Upper lobe of right lung (tissue), 1 donor: ENCODE measurements at regions not wholly inside any gene's neighbourhood (a gene's known extent, or its start where the extent isn't known, plus 50 kb on each side); places are given as distances from the start of the nearest gene placed in this dataset.

Source experiments
- ATAC-seq: fragments of 200-7000 bp; cut with Tn5 transposase; one replicate; pipeline ENCODE4 v1.9.1; 2020; ENCODE audit warnings: mild to moderate bottlenecking, moderate library complexity
- DNase-seq: peaks from one replicate; pipeline ENCODE4 v3.0.0-alpha.2; 2020
- H3K27ac ChIP-seq: fragments of 200-600 bp; one replicate; pipeline ENCODE4 v1.8.0; 2022
- H3K27me3 ChIP-seq: fragments of 200-600 bp; one replicate; pipeline ENCODE4 v1.8.0; 2022; ENCODE audit warnings: mild to moderate bottlenecking
- H3K36me3 ChIP-seq: fragments of 200-600 bp; one replicate; pipeline ENCODE4 v1.8.0; 2022
- H3K4me1 ChIP-seq: fragments of 200-600 bp; one replicate; pipeline ENCODE4 v1.8.0; 2022
- H3K4me3 ChIP-seq: fragments of 200-600 bp; one replicate; pipeline ENCODE4 v1.8.0; 2022; ENCODE audit warnings: mild to moderate bottlenecking
- H3K9me3 ChIP-seq: fragments of 200-600 bp; one replicate; pipeline ENCODE4 v1.8.0; 2022
- CTCF ChIP-seq: fragments of 200-600 bp; IDR thresholded peaks from one replicate; pipeline ENCODE4 v1.8.0; 2022; ENCODE audit warnings: antibody characterized with exemption
- intact Hi-C: fragments of 100-400 bp; cut with DNase I; formaldehyde crosslinking; loops from one replicate; pipeline ENCODE4 v1.11.0; 2022
- donor health status: DM: no; HTN: yes; CAD: no; lungs with severe emphysema.

- Histone ChIP-seq H3K9me3 (no peaks in the 10 kb centered on the region), H3K27ac (no peak overlapping the region), H3K4me1 (no peaks in the 10 kb centered on the region), H3K4me3 (no peak overlapping the region), H3K27me3 (no peaks in the 10 kb centered on the region), H3K36me3 (no peaks in the 10 kb centered on the region)
- TF ChIP-seq CTCF = no peak
- ATAC-seq (no peak), DNase-seq (no peak)
- intact Hi-C loops = no loop called here
Measured at GRCh38 chr18:72187956-72188355, 356.2 kb downstream of the CBLN2 start.

- intact Hi-C loops = no loop called here
- DNase-seq (no peak), ATAC-seq (no peak)
- Histone ChIP-seq H3K36me3 (no peaks in the 10 kb centered on the region), H3K27me3 (no peaks in the 10 kb centered on the region), H3K27ac (no peak overlapping the region), H3K4me1 (no peaks in the 10 kb centered on the region), H3K9me3 (no peaks in the 10 kb centered on the region), H3K4me3 (no peak overlapping the region)
- TF ChIP-seq CTCF = no peak
Measured at GRCh38 chr18:72181241-72181764, 362.8 kb downstream of the CBLN2 start.

GRCh38 chr18:72180689-72181088, 363.5 kb downstream of the CBLN2 start:
- no peak for TF ChIP-seq CTCF
- Histone ChIP-seq H3K27ac (no peak overlapping the region), H3K27me3 (no peaks in the 10 kb centered on the region), H3K36me3 (no peaks in the 10 kb centered on the region), H3K9me3 (no peaks in the 10 kb centered on the region), H3K4me3 (no peak overlapping the region), H3K4me1 (no peaks in the 10 kb centered on the region)
- DNase-seq (no peak), ATAC-seq (no peak)
- intact Hi-C loops = no loop called here

- H3K27ac ChIP-seq = no peak overlapping the region
- no peaks in the 10 kb centered on the region for H3K27me3 ChIP-seq
- H3K4me3 ChIP-seq = no peak overlapping the region
- no peaks in the 10 kb centered on the region for H3K9me3 ChIP-seq
- no peak for TF ChIP-seq CTCF
- ATAC-seq = no peak
- intact Hi-C loops = no loop called here
- no peaks in the 10 kb centered on the region for H3K4me1 ChIP-seq
- DNase-seq = no peak
- no peaks in the 10 kb centered on the region for H3K36me3 ChIP-seq
Measured at GRCh38 chr18:72174972-72175649, 369.0 kb downstream of the CBLN2 start.

- DNase-seq (no peak), ATAC-seq (no peak)
- Histone ChIP-seq H3K4me3 (no peak overlapping the region), H3K27me3 (no peaks in the 10 kb centered on the region), H3K9me3 (no peaks in the 10 kb centered on the region), H3K27ac (no peak overlapping the region), H3K36me3 (no peaks in the 10 kb centered on the region), H3K4me1 (no peaks in the 10 kb centered on the region)
- no peak for TF ChIP-seq CTCF
- intact Hi-C loops = no loop called here
Measured at GRCh38 chr18:72171596-72171995, 372.5 kb downstream of the CBLN2 start.

GRCh38 chr18:72161691-72162090, 382.5 kb downstream of the CBLN2 start:
- no peaks in the 10 kb centered on the region for H3K9me3 ChIP-seq
- TF ChIP-seq CTCF = no peak
- H3K4me3 ChIP-seq = no peak overlapping the region
- intact Hi-C loops = no loop called here
- DNase-seq (no peak), ATAC-seq (no peak)
- H3K27ac ChIP-seq = no peak overlapping the region
- H3K36me3 ChIP-seq = no peaks in the 10 kb centered on the region
- H3K27me3 ChIP-seq = no peaks in the 10 kb centered on the region
- H3K4me1 ChIP-seq = no peaks in the 10 kb centered on the region
